Right lobe of liver (tissue), 4 donors: ENCODE measurements at regions not wholly inside any gene's neighbourhood (a gene's known extent, or its start where the extent isn't known, plus 50 kb on each side); places are given as distances from the start of the nearest gene placed in this dataset.

Experiments
- POLR2A ChIP-seq: fragments of 450-650 bp; IDR thresholded peaks from one replicate; pipeline ENCODE4 v1.6.1; 2017; ENCODE audit warnings: antibody characterized with exemption, mild to moderate bottlenecking
- TF ChIP-seq, protein P1 (sequence below), 4 donors: fragments of 200-600 bp in 3 of 4; fragments of 450-650 bp in 1 of 4; IDR thresholded peaks; one replicate each; pipeline versions ENCODE4 v1.5.1 to v1.8.0; 2016 to 2022; ENCODE audit warnings: antibody characterized with exemption in 4 of 4, mild to moderate bottlenecking in 2 of 4
- donor health status: DM: no; HTN: no; CAD: no.
- donor health status: DM: no; HTN: no; CAD: no.
- donor health status: DM: no; HTN: yes; CAD: no.

DNA sequence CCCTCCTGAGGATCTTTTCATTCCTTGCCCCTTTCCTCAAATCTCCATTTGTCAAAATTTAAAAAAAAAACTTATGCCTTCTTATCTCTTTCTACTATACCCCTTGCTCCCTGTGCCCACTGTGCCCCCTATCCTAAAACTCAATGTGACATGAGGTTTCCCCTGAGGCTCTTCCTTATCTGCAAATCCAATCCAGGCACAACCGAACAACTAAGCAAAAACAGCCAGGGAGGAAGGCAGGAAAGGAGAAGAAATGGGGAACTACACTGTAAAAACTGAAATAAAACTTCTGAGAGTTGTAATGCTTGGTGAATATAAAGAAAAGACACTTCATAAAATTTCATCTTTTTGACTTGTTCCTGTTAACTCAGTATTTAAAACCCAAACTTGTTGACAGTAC lies 54.2 kb downstream of the CRPPA start:
- TF ChIP-seq, protein P1, sequence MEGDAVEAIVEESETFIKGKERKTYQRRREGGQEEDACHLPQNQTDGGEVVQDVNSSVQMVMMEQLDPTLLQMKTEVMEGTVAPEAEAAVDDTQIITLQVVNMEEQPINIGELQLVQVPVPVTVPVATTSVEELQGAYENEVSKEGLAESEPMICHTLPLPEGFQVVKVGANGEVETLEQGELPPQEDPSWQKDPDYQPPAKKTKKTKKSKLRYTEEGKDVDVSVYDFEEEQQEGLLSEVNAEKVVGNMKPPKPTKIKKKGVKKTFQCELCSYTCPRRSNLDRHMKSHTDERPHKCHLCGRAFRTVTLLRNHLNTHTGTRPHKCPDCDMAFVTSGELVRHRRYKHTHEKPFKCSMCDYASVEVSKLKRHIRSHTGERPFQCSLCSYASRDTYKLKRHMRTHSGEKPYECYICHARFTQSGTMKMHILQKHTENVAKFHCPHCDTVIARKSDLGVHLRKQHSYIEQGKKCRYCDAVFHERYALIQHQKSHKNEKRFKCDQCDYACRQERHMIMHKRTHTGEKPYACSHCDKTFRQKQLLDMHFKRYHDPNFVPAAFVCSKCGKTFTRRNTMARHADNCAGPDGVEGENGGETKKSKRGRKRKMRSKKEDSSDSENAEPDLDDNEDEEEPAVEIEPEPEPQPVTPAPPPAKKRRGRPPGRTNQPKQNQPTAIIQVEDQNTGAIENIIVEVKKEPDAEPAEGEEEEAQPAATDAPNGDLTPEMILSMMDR (IDR thresholded peaks at IDR 0.05) = no peak
- TF ChIP-seq POLR2A = no peak
